Mammary epithelial cell (primary cell): ENCODE measurements at regions not wholly inside any gene's neighbourhood (a gene's known extent, or its start where the extent isn't known, plus 50 kb on each side); places are given as distances from the start of the nearest gene placed in this dataset.

Experiments used
- CTCF ChIP-seq, 2 donors: IDR thresholded peaks in 1 of 2; conservative IDR thresholded peaks in 1 of 2; 2 replicates each; pipeline ENCODE4 v1.5.1; 2011 to 2012; ENCODE audit warnings: inconsistent platforms in 2 of 2, low read length in 2 of 2, mild to moderate bottlenecking in 2 of 2, control low read depth in 1 of 2, low read depth in 1 of 2; ENCODE audit not compliant: insufficient read depth in 1 of 2; ENCODE audit errors: extremely low read depth in 1 of 2
- EZH2 ChIP-seq: IDR thresholded peaks from 2 replicates; pipeline ENCODE4 v1.6.1; 2012; ENCODE audit warnings: low read length, inconsistent platforms, borderline replicate concordance

- no peak for TF ChIP-seq CTCF (conservative IDR thresholded peaks at IDR 0.05 in 1 of 2, IDR thresholded peaks at IDR 0.05 in 1 of 2; ENCODE audit: extremely low read depth in 1 of 2, insufficient read depth in 1 of 2, low read depth in 1 of 2, low read length in 2 of 2)
- no peak for TF ChIP-seq EZH2
Observed at GRCh38 chr5:63820577-63820976, 141.7 kb downstream of the HTR1A start.
